GM23338 (cell line): ENCODE measurements at regions not wholly inside any gene's neighbourhood (a gene's known extent, or its start where the extent isn't known, plus 50 kb on each side); places are given as distances from the start of the nearest gene placed in this dataset.

Experiments
- CREB1 ChIP-seq: fragments of 250-450 bp; sonication (Bioruptor Pico); IDR thresholded peaks from 2 replicates; pipeline ENCODE4 v1.5.0; 2020; ENCODE audit warnings: low read depth, mild to moderate bottlenecking, moderate library complexity
- REST ChIP-seq: IDR thresholded peaks from one replicate; pipeline ENCODE4 v1.6.1; 2018; ENCODE audit warnings: antibody characterized with exemption; ENCODE audit not compliant: unreplicated experiment
- TF ChIP-seq, protein P1 (sequence below), 2 experiments: fragments of 200-600 bp in 1 of 2; sonication (generic) in 1 of 2; conservative IDR thresholded peaks; 2 replicates each; pipeline versions ENCODE4 v1.5.1 to v1.6.1; 2016 to 2017; ENCODE audit warnings: antibody characterized with exemption in 2 of 2, low read depth in 2 of 2, mild to moderate bottlenecking in 2 of 2, moderate library complexity in 1 of 2

DNA sequence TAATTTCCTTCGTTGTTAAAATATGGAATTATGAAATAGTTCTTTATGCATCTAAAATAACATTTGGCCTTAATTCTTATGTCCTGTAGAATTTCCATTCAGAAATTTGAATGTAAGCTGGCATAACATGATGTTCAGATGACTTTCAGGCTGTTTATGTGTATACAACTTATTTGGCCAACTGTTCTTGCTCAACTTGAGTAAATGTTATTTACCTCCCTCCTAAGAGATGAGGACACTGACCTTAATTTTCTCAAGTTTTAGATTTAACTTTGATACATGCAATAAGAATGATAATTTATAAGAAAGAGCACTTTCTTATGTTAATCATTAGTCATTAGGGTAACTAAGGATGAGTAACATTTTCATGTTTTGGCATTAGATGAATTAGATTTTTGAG is 365.4 kb downstream of the AEBP2 start:
- TF ChIP-seq, protein P1, sequence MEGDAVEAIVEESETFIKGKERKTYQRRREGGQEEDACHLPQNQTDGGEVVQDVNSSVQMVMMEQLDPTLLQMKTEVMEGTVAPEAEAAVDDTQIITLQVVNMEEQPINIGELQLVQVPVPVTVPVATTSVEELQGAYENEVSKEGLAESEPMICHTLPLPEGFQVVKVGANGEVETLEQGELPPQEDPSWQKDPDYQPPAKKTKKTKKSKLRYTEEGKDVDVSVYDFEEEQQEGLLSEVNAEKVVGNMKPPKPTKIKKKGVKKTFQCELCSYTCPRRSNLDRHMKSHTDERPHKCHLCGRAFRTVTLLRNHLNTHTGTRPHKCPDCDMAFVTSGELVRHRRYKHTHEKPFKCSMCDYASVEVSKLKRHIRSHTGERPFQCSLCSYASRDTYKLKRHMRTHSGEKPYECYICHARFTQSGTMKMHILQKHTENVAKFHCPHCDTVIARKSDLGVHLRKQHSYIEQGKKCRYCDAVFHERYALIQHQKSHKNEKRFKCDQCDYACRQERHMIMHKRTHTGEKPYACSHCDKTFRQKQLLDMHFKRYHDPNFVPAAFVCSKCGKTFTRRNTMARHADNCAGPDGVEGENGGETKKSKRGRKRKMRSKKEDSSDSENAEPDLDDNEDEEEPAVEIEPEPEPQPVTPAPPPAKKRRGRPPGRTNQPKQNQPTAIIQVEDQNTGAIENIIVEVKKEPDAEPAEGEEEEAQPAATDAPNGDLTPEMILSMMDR (conservative IDR thresholded peaks at IDR 0.05; ENCODE audit: low read depth in 2 of 2), result no peak
- TF ChIP-seq REST, result no peak
- TF ChIP-seq CREB1 (CRISPR knock-in tag), result no peak
